HG02973 (cell line): ENCODE measurements at regions not wholly inside any gene's neighbourhood (a gene's known extent, or its start where the extent isn't known, plus 50 kb on each side); places are given as distances from the start of the nearest gene placed in this dataset.
"Not testable (repeated sequence)": the region's sequence is repeated elsewhere in the genome, so short reads cannot be mapped to it uniquely, and the experiment has no call there.

Source experiments
- ATAC-seq: cut with Tn5 transposase; IDR thresholded peaks from one replicate; pipeline ENCODE4 v1.9.1; 2021; ENCODE audit warnings: moderate library complexity; ENCODE audit not compliant: unreplicated experiment

DNA sequence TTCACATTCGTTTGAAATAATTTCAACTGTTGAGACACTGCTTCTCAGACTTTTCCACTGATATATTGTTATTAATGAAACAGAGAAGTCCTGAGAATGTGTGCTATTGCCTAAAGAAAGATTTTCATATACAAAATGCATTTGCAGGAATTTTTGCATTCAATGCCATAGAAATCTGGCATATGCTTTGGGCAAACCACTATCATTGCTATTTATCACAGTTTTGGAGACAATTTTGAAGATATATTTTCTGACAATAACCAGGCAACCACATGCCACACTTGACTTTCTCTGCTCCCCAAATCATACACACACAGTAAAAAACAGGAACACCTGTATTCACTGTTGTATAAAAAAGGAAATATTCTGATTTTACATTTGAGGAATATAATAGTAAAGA lies 1303.7 kb upstream of the IGFBP7 start:
- ATAC-seq: no peak

DNA sequence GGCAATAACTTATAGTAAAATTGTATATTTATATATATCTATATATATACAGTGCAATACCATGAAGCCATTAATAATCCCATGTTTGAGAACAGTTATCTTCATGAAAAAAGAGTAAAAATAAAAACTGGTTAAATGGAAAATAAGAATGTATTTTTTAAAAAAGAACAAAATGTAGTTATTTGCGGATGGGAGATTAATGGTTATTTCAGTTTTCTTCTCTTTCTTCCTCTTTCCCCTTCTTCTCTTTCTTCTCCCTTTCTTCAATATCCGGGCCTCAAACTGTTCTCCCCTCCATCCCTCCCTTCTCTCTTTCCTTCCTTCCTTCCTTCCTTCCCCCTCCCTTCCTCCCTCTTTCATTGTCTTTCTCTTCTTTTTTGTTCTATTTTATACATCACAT lies 1301.7 kb upstream of the IGFBP7 start:
- ATAC-seq: no peak

DNA sequence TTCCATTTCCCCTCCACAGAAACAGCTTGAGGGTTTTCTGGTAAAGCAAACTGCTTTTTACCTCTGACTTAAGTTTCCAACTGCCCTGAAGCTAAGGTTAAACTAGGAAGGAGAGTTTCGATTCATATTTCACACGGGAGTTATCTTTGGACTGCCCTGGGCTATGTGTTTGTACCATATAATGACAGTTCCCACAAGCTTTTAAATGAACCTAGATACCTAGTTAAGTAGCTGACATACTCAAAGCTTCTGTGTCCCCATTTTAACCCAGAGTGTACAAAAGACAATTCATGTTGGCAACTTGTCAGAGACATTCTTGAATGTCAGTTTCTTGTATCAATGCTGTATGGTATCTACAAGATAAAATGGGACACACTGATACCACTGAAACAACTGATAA lies 1296.6 kb upstream of the IGFBP7 start:
- ATAC-seq: no peak

DNA sequence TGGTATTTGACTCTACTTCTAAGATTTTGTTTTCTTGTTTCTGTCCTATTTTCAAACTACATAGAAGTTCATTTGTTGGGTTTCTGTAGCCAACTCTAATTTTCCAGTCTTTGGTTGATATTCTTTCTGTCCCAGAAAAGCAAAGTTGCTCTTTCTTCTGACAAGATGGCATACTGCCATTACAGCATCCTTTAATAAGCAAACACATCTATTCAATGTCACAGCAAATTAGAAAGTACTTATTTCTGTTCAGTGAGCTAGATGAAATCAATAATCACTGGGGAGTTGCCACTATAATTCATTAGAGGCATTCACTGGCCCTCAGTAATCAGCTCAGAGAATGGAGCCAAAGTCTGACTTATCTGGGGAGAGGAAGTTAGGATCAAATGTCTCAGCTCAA lies 1258.0 kb upstream of the IGFBP7 start:
- no peak for ATAC-seq

GRCh38 chr4:58360354-58361133 lies 1250.4 kb upstream of the IGFBP7 start:
- no peak for ATAC-seq

DNA sequence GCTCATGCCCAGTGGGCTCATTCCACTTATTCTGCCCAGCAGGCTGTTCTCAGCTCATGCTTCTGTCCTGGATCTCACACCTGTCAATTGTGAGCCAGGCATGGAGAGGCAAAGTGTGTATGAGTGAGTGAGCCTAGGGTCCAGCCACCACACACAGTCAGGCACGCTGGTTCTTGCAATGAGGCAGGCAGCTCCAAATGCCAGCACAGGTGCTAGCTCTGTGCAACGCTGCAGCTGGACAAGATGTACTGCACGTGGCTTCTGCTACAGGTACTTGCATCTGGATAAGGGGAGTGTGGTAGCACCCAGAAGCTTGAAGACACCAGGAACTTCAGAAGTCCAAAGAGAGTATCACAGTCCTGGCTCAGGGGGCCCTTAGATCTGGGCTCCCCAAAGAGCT lies 1249.4 kb upstream of the IGFBP7 start:
- ATAC-seq: no peak

DNA sequence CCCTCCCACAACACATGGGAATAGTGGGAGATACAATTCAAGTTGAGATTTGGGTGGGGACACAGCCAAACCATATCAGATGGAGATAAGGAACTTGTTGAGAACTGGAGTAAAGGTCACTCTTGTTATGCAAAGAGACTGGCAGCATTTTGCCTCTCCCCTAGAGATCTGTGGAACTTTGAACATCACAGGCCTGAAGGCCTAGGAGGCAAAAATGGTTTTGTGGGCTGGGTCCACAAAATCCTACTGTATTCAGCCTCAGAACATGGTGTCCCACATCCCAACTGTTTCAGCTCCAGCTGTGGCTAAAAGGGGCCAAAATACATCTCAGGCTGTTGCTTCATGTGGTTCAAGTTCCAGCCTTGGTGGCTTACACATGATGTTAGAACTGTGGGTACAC lies 1247.8 kb upstream of the IGFBP7 start:
- ATAC-seq: no peak

- no peak for ATAC-seq
Observed at GRCh38 chr4:58325070-58325469, 1214.9 kb upstream of the IGFBP7 start.

GRCh38 chr4:58313444-58313843 lies 1203.3 kb upstream of the IGFBP7 start:
- ATAC-seq: no peak

- no peak for ATAC-seq
Observed at GRCh38 chr4:58303456-58303855, 1193.3 kb upstream of the IGFBP7 start.

DNA sequence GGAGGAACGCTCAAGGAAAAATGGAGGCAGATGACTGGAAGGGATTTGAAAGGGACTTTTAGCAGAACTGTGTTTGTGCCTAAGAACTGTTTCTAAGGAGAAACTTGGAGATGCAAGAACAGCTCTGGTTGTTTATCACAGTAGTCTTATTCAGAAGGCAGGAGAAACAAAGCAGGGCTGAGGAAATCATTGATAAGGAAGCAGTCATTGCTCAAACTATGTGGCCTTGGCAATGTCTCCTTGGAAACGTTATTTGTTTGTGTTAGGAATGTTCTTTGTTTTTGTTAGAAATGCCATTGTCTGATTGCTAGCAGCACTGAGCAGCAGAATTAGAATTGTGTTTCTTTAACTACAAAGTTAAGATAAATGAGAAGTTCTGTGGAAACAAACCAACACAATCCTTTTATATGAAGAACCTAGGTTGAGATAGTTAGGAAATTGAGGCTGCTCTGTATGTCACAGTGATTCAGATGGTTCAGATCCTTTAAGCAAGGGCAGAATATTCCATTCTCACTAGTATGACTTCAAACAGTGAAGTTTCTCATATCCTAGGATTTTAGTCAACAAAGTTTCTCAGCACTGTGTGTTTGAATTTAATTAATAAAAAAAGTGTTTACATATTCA lies 1191.3 kb upstream of the IGFBP7 start:
- ATAC-seq: no peak

GRCh38 chr4:58286335-58286734 lies 1176.2 kb upstream of the IGFBP7 start:
- ATAC-seq: no peak

GRCh38 chr4:58280928-58281327 lies 1170.7 kb upstream of the IGFBP7 start:
- ATAC-seq: not testable (repeated sequence)

GRCh38 chr4:58275856-58276255 lies 1165.7 kb upstream of the IGFBP7 start:
- ATAC-seq: no peak

DNA sequence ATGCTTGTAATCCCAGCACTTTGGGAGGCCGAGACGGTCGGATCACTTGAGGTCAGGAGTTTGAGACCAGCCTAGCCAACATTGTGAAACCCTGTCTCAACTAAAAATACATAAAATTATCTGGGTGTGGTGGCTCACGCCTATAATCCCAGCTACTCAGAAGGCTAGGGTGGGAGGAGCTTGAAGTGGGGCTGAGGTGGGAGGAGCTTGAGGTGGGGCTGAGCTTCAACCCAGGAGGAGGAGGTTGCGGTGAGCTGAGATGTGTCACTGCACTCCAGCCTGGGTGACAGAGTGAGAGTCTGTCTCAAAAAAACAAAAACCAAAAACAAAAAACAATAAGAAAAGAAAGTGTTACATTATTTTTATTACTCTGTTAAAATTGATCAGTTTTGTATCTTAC lies 1164.4 kb upstream of the IGFBP7 start:
- ATAC-seq: no peak

- no peak for ATAC-seq
Observed at GRCh38 chr4:58272311-58272710, 1162.1 kb upstream of the IGFBP7 start.

GRCh38 chr4:58265734-58266133 lies 1155.5 kb upstream of the IGFBP7 start:
- no peak for ATAC-seq

GRCh38 chr4:58261526-58261925 lies 1151.3 kb upstream of the IGFBP7 start:
- no peak for ATAC-seq

DNA sequence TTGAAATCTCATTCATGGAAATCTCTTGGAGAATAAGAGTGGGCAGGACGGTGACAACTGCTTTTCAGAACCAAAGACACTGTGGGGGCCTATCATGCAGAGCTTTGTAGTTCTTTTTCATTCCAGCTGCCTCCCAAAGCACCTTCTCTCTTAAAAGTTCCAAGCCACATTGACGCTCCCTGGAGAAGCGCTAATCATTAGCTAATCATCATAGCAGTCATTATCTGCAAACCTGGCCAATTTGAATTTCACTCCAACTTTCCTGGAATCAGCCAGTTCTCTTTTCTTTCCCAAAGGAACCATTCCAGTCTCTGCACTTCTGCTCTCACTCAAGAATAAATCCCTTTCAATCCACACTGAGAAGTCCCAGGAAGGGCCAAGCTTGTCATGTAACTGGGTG lies 1144.1 kb upstream of the IGFBP7 start:
- ATAC-seq: no peak

DNA sequence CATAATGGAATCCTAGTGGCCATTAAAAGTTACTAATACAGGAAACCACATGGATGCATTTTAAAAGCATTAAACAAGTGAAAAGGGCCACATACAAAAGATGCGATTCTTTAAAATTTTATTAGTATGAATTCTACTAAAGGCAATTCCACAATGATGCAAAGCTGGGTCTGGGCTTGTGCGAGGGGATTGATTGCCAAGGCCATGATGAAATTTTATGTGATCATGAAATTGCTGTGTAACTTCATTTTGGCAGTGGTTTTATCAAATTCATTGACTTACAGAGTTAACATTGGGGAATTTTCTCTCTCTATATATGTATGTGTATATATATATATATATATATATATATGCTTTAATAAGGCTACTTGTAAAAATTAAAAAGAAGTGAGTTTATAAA lies 1142.5 kb upstream of the IGFBP7 start:
- ATAC-seq: no peak

DNA sequence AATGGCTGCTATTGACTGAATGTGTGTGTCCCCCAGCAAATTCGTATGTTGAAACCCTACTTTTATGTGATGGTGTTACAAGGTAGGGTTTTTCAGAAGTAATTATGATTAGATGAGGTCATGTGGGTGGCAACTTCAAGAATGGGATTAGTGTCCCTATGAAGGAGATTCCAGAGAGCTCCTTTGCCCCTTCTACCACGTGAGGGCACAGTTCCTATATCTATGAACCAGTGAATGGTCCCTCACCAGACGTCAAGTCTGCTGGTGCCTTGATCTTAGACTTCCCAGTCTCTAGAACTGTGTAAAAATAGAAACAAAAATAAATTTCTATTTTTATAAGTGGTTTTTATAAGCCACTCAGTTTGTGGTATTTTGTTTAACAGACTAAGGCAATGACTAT lies 1137.6 kb upstream of the IGFBP7 start:
- no peak for ATAC-seq

- ATAC-seq: no peak
Observed at GRCh38 chr4:58225460-58225859, 1115.3 kb upstream of the IGFBP7 start.

DNA sequence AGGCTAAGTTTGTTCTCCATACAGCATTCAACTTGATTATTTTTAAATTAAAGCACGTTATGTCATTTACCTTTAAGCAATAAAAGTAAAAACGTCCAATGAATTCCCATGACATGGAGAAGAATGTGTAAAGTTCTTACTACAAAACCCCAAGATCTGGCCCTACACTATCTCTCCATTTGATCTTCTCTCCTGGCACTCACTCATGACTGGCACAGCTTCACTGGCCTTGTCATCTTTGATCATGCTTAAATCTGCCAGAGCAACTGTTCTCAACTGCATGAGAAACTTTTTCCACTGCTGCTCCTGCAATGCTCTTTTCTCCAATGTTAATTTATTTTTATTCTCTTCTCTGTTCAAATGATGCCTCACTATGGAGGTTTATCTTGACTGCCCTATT lies 1109.0 kb upstream of the IGFBP7 start:
- ATAC-seq: no peak
